ENCODE measurements at regions not wholly inside any gene's neighbourhood (a gene's known extent, or its start where the extent isn't known, plus 50 kb on each side); places are given as distances from the start of the nearest gene placed in this dataset.

DNA sequence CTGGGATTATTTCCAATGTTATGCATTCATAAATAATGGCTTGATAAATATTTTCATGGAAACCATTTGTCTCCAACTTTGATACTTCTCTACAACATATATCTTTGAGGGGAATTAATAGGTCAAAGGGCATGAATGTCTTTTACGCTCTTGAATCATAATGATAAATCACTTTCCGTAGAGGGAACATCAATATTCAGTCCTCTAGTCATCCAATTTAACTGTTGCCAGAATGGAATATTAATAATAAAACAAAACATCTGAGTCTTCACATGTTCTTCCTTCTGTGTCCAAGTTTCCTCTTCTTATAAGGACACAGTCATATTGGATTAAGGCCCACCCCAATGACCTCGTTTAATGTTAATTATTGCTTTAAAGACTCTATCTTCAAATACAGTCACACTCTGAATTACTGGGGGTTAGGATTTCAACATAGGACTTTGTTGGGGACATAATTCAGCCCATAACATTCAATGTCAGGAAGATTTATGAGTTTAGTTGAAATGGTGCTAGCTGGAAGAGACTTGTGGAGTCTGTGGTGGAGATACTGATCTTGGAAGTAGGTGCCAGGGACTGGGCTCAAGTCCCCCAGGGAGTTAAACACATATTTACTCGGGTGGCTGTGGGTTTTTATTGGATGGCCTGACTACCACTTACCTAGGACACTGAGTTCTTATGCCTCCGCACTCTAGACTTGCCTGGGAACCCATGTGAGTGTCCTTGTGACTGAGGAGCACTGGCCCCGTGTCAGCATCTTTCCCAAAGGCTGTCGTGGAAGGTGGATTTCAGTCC is 85.0 kb upstream of the SEC11C start:
- ATAC-seq, result no peak
- TF ChIP-seq POLR2A (IDR thresholded peaks at IDR 0.05) (no peak), POLR2AphosphoS5 (IDR thresholded peaks at IDR 0.05) (no peak), EP300 (IDR thresholded peaks at IDR 0.05) (no peak)
- TF ChIP-seq, protein P1, sequence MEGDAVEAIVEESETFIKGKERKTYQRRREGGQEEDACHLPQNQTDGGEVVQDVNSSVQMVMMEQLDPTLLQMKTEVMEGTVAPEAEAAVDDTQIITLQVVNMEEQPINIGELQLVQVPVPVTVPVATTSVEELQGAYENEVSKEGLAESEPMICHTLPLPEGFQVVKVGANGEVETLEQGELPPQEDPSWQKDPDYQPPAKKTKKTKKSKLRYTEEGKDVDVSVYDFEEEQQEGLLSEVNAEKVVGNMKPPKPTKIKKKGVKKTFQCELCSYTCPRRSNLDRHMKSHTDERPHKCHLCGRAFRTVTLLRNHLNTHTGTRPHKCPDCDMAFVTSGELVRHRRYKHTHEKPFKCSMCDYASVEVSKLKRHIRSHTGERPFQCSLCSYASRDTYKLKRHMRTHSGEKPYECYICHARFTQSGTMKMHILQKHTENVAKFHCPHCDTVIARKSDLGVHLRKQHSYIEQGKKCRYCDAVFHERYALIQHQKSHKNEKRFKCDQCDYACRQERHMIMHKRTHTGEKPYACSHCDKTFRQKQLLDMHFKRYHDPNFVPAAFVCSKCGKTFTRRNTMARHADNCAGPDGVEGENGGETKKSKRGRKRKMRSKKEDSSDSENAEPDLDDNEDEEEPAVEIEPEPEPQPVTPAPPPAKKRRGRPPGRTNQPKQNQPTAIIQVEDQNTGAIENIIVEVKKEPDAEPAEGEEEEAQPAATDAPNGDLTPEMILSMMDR (IDR thresholded peaks at IDR 0.05), result no peak
- H3K4me1 ChIP-seq, result no peaks in the 10 kb centered on the region

DNA sequence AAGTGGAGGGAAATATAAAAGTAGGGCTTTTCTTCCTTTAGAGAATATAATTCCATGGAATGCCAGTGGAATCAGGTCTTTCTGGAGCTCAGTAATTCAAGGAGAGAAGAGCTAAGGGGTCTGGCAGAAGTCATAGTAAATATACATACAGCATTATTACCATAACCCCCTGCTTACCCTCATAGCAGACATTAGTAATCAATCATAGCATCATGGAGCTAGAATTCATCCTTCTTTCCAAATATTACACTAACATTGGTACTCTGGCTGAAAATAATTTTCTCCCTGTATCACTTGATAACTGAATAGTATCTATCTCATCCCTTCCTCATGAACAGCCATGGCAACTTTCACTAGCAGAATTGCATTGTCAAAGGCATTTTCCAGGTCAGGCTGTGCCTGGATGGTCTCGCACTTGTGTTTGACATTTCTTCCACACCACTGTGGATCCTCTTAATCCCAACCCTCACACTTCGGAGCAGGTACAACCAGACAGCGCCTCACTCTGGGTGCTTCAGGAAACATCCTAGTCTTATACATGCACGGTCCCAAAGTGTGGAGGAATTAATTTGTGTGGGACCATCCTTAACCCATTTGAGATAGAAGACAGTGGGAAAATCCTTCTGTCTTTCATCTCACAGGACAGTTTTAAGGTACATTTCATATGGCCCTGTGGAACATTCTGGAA is 84.2 kb upstream of the SEC11C start:
- Histone ChIP-seq H3K27me3 (peaks cover 2% of the 10 kb centered on the region), H3K4me1 (no peaks in the 10 kb centered on the region)
- no peak for ATAC-seq

More for the DNA sequence above, 85.0 kb upstream of the SEC11C start:
- H3K36me3 ChIP-seq, result no peaks in the 10 kb centered on the region
- H3K27ac ChIP-seq, result no peak overlapping the region
- WGBS, 2 donors (ENCODE audit: low coverage in 1 of 2), result 41 to 56% methylated on average over 3 to 4 of the region's 7 CpGs
- no peak overlapping the region for H3K4me3 ChIP-seq
- peaks cover 10% of the 10 kb centered on the region for H3K27me3 ChIP-seq
- H3K9me3 ChIP-seq, result no peaks in the 10 kb centered on the region

DNA sequence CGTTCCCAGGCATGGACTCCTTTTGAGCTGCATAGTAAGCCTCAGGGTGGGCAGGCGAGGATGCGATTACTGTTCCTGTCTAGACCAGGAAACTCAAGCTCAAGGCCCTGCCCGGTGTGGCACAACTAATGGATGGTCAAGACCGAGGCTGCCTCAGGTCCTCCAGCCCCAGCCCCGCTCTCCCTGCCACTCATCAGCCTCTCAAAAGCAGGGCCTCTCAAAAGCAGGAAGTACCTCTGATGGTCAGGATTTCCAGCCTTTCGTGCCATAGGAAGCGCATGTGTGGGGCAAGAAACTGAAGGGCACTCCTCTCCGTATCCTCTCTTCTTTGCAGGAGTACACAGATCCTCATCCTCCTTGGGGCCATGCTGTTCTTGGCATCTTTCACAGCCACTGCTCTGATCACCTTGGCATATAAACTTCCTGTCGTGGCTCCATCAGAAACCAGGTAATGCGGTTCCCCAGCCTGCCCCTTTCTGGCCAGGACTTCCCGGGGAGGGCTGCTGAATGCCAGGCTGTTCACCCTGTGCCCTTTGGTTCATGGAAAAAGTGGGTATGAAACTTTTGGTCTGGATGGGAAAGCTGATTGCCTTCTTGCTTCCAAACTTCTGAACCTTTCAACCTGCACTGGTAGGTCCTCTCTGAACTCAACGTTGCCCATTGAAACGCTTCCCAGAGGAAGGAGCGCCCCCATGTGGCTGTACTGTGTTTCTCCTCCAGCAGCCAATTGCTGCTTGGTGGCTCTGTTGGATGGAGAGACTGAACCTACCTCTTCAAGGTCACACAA is 82.8 kb upstream of the SEC11C start:
- 66% methylated on average over 10 of the region's 15 CpGs; no CpG with 5 or more reads in 1 of the 2 donors for WGBS, 2 donors (ENCODE audit: low coverage in 1 of 2)
- Histone ChIP-seq H3K4me1 (no peaks in the 10 kb centered on the region), H3K36me3 (no peaks in the 10 kb centered on the region), H3K9me3 (no peaks in the 10 kb centered on the region), H3K4me3 (no peak overlapping the region), H3K27ac (no peak overlapping the region), H3K27me3 (no peaks in the 10 kb centered on the region)
- no peak for ATAC-seq
- TF ChIP-seq, protein P1 (IDR thresholded peaks at IDR 0.05), result peak; percentile 17 to 68 (median 45)
- TF ChIP-seq EP300 (IDR thresholded peaks at IDR 0.05), result no peak

More for the DNA sequence above, 84.2 kb upstream of the SEC11C start:
- no peaks in the 10 kb centered on the region for H3K9me3 ChIP-seq
- no peak overlapping the region for H3K27ac ChIP-seq
- H3K36me3 ChIP-seq, result no peaks in the 10 kb centered on the region
- WGBS, 2 donors (ENCODE audit: low coverage in 1 of 2), result 88 to 90% methylated on average over 1 to 4 of the region's 4 CpGs
- TF ChIP-seq POLR2A (IDR thresholded peaks at IDR 0.05) (no peak), EP300 (IDR thresholded peaks at IDR 0.05) (no peak), POLR2AphosphoS5 (IDR thresholded peaks at IDR 0.05) (no peak)
- TF ChIP-seq, protein P1 (IDR thresholded peaks at IDR 0.05), result no peak
- H3K4me3 ChIP-seq, result no peak overlapping the region

- H3K9me3 ChIP-seq, result no peaks in the 10 kb centered on the region
- H3K4me3 ChIP-seq, result no peak overlapping the region
- H3K27me3 ChIP-seq, result no peaks in the 10 kb centered on the region
- no peak for ATAC-seq
- H3K4me1 ChIP-seq, result no peaks in the 10 kb centered on the region
- H3K36me3 ChIP-seq, result no peaks in the 10 kb centered on the region
- H3K27ac ChIP-seq, result no peak overlapping the region
- WGBS, 2 donors (ENCODE audit: low coverage in 1 of 2), result 97% methylated on average over 4 of the region's 4 CpGs; no CpG with 5 or more reads in 1 of the 2 donors
- TF ChIP-seq POLR2A (IDR thresholded peaks at IDR 0.05) (no peak), EP300 (IDR thresholded peaks at IDR 0.05) (no peak), POLR2AphosphoS5 (IDR thresholded peaks at IDR 0.05) (no peak)
- TF ChIP-seq, protein P1 (IDR thresholded peaks at IDR 0.05), result no peak
Measured at GRCh38 chr18:59057493-59057795, 82.2 kb upstream of the SEC11C start.
